Testis (tissue), 2 donors: ENCODE measurements at regions not wholly inside any gene's neighbourhood (a gene's known extent, or its start where the extent isn't known, plus 50 kb on each side); places are given as distances from the start of the nearest gene placed in this dataset.
"Not testable (repeated sequence)": the region's sequence is repeated elsewhere in the genome, so short reads cannot be mapped to it uniquely, and the experiment has no call there.

Source experiments
- DNase-seq: peaks from one replicate; pipeline ENCODE4 v3.0.0-alpha.2; 2019
- H3K27ac ChIP-seq, 2 donors: fragments of 200-600 bp; sonication (generic); one replicate each; pipeline ENCODE4 v1.5.1; 2019
- H3K27me3 ChIP-seq: fragments of 200-600 bp; sonication (generic); one replicate; pipeline ENCODE4 v1.5.1; 2019
- H3K36me3 ChIP-seq: fragments of 200-600 bp; sonication (generic); one replicate; pipeline ENCODE4 v1.5.1; 2017; ENCODE audit warnings: low read depth; ENCODE audit errors: missing control alignments
- H3K4me1 ChIP-seq: fragments of 200-600 bp; sonication (generic); one replicate; pipeline ENCODE4 v1.5.1; 2019
- H3K4me3 ChIP-seq, 2 donors: fragments of 200-600 bp; sonication (generic); one replicate each; pipeline ENCODE4 v1.5.1; 2017 to 2019
- H3K9me3 ChIP-seq: fragments of 200-600 bp; sonication (generic); one replicate; pipeline ENCODE4 v1.5.1; 2017
- CTCF ChIP-seq, 3 experiments: fragments of 450-650 bp in 2 of 3; fragments of 200-600 bp in 1 of 3; sonication (generic) in 1 of 3; IDR thresholded peaks; one replicate each; pipeline ENCODE4 v1.5.1; 2016 to 2019; ENCODE audit warnings: antibody characterized with exemption in 3 of 3, mild to moderate bottlenecking in 2 of 3, moderate library complexity in 1 of 3
- POLR2A ChIP-seq: fragments of 450-650 bp; IDR thresholded peaks from one replicate; pipeline ENCODE4 v1.6.1; 2017; ENCODE audit warnings: antibody characterized with exemption, mild to moderate bottlenecking, moderate library complexity
- WGBS, 2 donors: methylation state at CpG; one replicate each; pipeline ENCODE4 v1.1.5; 2018; 5-methylcytosine and 5-hydroxymethylcytosine counted together
- intact Hi-C: fragments of 100-400 bp; cut with DNase I; formaldehyde crosslinking; loops from one replicate; pipeline ENCODE4 v1.15.1; 2023; ENCODE audit warnings: low total_unique reads

DNA sequence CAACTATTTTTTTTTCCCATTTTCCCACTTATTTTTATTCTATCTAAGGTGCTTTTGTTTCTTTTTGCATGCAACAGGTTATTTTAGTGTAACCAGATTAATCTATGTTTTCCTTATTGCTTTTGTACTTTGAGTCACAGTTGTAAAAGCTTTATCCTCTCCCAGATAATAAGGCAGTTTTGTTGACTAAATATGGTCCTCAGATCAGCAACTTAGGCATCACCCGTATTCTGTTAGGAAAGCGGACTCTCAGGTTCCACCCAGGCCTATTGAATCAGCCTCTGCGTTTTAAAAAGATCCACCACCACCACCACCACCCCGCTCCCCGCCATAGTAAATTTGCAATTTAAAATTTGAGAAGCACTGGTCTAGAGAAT is 58.6 kb upstream of the USP9X start:
- DNase-seq = no peak
- intact Hi-C loops = no loop called here
- Histone ChIP-seq H3K9me3 (no peaks in the 10 kb centered on the region), H3K4me3 (no peak overlapping the region), H3K4me1 (no peaks in the 10 kb centered on the region), H3K27ac (no peak overlapping the region), H3K27me3 (no peaks in the 10 kb centered on the region), H3K36me3 (no peaks in the 10 kb centered on the region)
- TF ChIP-seq POLR2A (no peak), CTCF (IDR thresholded peaks at IDR 0.05) (no peak)
- 62 to 78% methylated on average over 5 of the region's 5 CpGs for WGBS, 2 donors

DNA sequence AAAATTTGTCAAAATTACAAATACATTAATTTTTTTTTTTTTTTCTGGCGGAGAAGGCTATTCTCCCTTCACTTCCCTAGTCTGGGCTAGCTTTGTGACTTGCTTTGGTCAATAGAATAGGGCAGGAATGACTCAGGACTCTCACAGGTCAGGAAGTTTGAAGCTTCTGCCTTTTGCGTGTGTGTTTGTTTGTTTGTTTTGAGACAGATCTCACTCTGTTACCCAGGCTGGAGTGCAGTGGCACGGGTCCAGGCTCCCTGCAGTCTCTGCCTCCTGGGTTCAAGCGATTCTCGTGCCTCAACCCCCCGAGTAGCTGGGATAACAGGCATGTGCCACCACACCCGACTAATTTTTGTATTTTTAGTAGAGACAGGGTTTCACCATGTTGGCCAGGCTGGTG is 55.9 kb upstream of the USP9X start:
- no peaks in the 10 kb centered on the region for H3K27me3 ChIP-seq
- DNase-seq = no peak
- 75 to 90% methylated on average over 5 to 7 of the region's 7 CpGs for WGBS, 2 donors

DNA sequence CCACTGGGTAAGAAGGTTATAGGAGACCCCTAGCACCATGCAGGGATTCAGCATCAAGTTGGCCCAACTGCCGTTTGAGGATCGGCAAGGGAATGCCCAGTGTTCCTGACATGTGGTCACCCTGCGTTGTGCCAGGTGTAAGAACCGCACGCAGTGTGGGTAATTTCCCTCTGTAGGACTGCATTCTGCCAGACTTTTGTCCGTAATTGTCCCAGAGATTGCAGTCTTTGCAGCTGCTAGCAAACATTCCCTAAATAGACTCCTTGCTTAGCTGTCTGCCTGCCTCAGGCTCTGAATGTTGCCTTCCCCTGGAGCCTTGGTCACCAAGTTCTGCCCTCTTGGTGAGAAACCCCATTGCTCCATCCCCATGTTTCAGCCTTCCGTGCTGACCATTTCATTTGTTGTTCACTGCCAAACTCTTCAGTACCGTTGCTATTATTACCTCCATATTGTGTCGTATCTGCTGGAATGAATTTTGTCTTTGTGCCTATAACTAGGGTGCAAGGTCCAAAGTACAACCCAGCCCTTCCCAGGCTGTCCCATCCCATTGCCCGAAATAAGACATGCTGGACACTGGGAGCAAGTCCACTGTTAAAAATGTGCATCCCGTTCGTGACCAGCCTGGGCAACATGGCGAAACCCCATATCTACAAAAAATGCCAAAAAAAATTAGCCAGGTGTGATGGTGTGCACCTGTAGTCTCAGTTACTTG is 53.8 kb upstream of the USP9X start:
- 93 to 100% methylated on average over 11 to 13 of the region's 13 CpGs for WGBS, 2 donors
- no peak overlapping the region for H3K27ac ChIP-seq
- H3K4me1 ChIP-seq = no peaks in the 10 kb centered on the region
- no peaks in the 10 kb centered on the region for H3K9me3 ChIP-seq
- H3K27me3 ChIP-seq = no peaks in the 10 kb centered on the region
- TF ChIP-seq POLR2A (no peak), CTCF (IDR thresholded peaks at IDR 0.05) (no peak)
- H3K36me3 ChIP-seq = no peaks in the 10 kb centered on the region
- no peak for DNase-seq
- H3K4me3 ChIP-seq = no peak overlapping the region
- intact Hi-C loops = no loop called here

More for the DNA sequence above, 55.9 kb upstream of the USP9X start:
- Histone ChIP-seq H3K36me3 (no peaks in the 10 kb centered on the region), H3K4me3 (no peak overlapping the region), H3K9me3 (no peaks in the 10 kb centered on the region), H3K4me1 (no peaks in the 10 kb centered on the region), H3K27ac (no peak overlapping the region)
- intact Hi-C loops = no loop called here
- TF ChIP-seq POLR2A (no peak), CTCF (IDR thresholded peaks at IDR 0.05) (no peak)

DNA sequence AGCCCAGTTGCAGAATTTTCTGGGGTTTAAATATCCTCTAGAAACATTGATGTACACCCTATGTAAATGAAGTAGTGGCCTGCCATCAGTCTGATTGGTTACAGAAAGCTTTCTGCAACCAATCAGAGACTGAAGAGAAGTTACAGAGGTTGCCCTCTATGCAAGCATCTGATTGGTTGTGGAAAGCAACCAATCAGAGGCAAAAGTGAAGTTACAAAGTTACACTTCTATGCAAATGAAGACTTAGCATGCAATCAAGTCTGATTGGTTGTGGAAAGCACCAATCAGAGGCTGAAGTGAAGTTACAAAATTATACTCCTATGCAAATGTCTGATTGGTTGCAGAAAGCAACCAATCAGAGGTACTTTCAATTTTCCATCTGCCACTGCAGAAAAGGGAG is 51.9 kb upstream of the USP9X start:
- no peak overlapping the region for H3K4me3 ChIP-seq
- TF ChIP-seq POLR2A = no peak
- no peak for TF ChIP-seq CTCF (IDR thresholded peaks at IDR 0.05)
- no peak for DNase-seq
- H3K4me1 ChIP-seq = no peaks in the 10 kb centered on the region
- intact Hi-C loops = no loop called here
- no peaks in the 10 kb centered on the region for H3K27me3 ChIP-seq
- H3K36me3 ChIP-seq = no peaks in the 10 kb centered on the region
- no peaks in the 10 kb centered on the region for H3K9me3 ChIP-seq
- no peak overlapping the region for H3K27ac ChIP-seq

- 91 to 100% methylated on average over 3 to 5 of the region's 5 CpGs for WGBS, 2 donors
- DNase-seq, H3K27ac ChIP-seq, H3K27me3 ChIP-seq, H3K36me3 ChIP-seq, H3K4me1 ChIP-seq, H3K4me3 ChIP-seq, intact Hi-C loops, H3K9me3 ChIP-seq: not testable (repeated sequence)
Observed at GRCh38 chrX:41034902-41035301, 50.3 kb upstream of the USP9X start.
